PFSK-1 (cell line): ENCODE measurements at regions not wholly inside any gene's neighbourhood (a gene's known extent, or its start where the extent isn't known, plus 50 kb on each side); places are given as distances from the start of the nearest gene placed in this dataset.

Experiments
- FOXP2 ChIP-seq: optimal IDR thresholded peaks from 2 replicates; pipeline ENCODE3; 2011; ENCODE audit warnings: borderline replicate concordance, control low read depth, inconsistent platforms; ENCODE audit not compliant: insufficient read depth; ENCODE audit errors: extremely low read length, extremely low read depth
- POLR2AphosphoS5 ChIP-seq: IDR thresholded peaks from 2 replicates; pipeline ENCODE4 v1.6.1; 2012; ENCODE audit warnings: low read depth, mild to moderate bottlenecking, control low read depth, low read length, moderate library complexity
- REST ChIP-seq, 2 experiments: IDR thresholded peaks; 2 replicates each; pipeline versions ENCODE4 v1.6.1 to v1.8.0; 2011 to 2012; ENCODE audit warnings: low read depth in 2 of 2, low read length in 2 of 2, control low read depth in 1 of 2, inconsistent platforms in 1 of 2, mild to moderate bottlenecking in 1 of 2, moderate library complexity in 1 of 2; ENCODE audit not compliant: insufficient read depth in 1 of 2
- SIN3A ChIP-seq: IDR thresholded peaks from 2 replicates; pipeline ENCODE4 v1.6.1; 2012; ENCODE audit warnings: mild to moderate bottlenecking, low read length, moderate library complexity, borderline replicate concordance; ENCODE audit not compliant: insufficient read depth
- TAF1 ChIP-seq: IDR thresholded peaks from 2 replicates; pipeline ENCODE4 v1.6.1; 2012; ENCODE audit warnings: low read length, control low read depth, borderline replicate concordance; ENCODE audit not compliant: insufficient read depth

DNA sequence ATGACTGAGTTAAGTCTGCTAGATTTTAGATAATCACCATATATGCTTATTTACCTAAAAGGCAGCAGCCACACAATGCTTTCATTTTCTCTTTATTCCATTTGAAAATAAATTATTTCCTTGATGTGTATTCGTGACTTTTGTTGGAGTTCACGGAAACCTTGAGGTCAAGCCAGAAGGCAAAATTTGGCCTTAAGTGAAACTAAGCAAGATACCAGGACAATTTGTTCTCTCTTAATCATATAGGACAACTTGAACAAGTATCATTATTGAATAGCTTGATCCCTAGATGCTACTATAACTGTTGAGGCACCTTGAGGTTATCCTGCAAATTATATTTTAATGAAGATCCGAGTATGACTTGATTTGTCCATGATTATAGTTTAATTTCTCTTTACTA is 429.2 kb upstream of the DACH1 start:
- TF ChIP-seq TAF1 (no peak), POLR2AphosphoS5 (no peak), REST (IDR thresholded peaks at IDR 0.05; ENCODE audit: insufficient read depth in 1 of 2, low read depth in 2 of 2, low read length in 2 of 2) (no peak)

DNA sequence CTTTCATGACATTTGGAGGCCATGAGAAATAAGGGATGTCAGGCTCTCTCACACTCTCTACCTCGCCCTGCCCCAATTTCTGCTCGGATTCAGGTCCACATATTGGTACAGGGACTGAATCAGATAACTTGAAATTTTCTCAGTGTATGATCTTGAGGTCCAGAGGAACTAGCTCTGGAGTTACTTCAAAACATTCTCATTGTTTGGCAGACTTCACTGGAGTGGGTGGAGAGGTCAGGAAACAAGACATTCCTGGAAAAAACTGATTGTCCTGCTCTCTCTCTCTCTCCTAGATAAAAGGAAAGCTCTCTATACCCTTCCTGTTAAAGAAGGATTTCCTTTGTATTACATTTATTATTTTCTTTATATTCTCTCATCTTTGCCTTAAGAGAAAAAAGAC is 428.1 kb upstream of the DACH1 start:
- TF ChIP-seq FOXP2 (no peak), POLR2AphosphoS5 (no peak), SIN3A (no peak), REST (IDR thresholded peaks at IDR 0.05; ENCODE audit: insufficient read depth in 1 of 2, low read depth in 2 of 2, low read length in 2 of 2) (no peak), TAF1 (no peak)

DNA sequence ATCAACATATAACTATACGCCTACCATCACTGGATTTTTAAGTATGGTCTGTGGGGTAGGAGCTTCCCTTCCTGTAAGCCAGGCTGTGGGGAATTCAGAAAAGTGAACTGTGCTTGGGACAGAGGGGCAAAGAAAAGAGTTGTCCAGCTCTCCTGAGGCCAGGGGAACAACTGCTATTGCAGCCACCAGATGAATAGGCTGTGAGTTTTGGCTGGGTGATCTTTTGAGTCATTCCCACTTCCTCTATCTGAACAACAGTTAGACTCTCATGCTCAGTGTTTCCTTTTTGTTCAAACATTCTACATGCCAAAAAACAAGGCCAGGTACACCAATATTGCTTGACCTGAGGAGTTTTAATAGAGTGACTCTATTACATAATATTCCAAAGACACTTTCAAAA is 426.2 kb upstream of the DACH1 start:
- TF ChIP-seq POLR2AphosphoS5 (no peak), SIN3A (no peak), TAF1 (no peak), FOXP2 (no peak), REST (IDR thresholded peaks at IDR 0.05; ENCODE audit: insufficient read depth in 1 of 2, low read depth in 2 of 2, low read length in 2 of 2) (no peak)

- no peak for TF ChIP-seq FOXP2
- TF ChIP-seq POLR2AphosphoS5: no peak
- TF ChIP-seq REST (IDR thresholded peaks at IDR 0.05; ENCODE audit: insufficient read depth in 1 of 2, low read depth in 2 of 2, low read length in 2 of 2): no peak
- TF ChIP-seq SIN3A: no peak
- no peak for TF ChIP-seq TAF1
Observed at GRCh38 chr13:72290962-72291681, 424.1 kb upstream of the DACH1 start.

- TF ChIP-seq REST (IDR thresholded peaks at IDR 0.05; ENCODE audit: insufficient read depth in 1 of 2, low read depth in 2 of 2, low read length in 2 of 2) (no peak), SIN3A (no peak), POLR2AphosphoS5 (no peak), TAF1 (no peak), FOXP2 (no peak)
Observed at GRCh38 chr13:72286421-72286820, 419.4 kb upstream of the DACH1 start.
